Activated CD8-positive, alpha-beta memory T cell treated with anti-CD3 and anti-CD28 coated beads, Interleukin-2, amount 50 U/mL, for 4 hours (primary cell): ENCODE measurements at regions not wholly inside any gene's neighbourhood (a gene's known extent, or its start where the extent isn't known, plus 50 kb on each side); places are given as distances from the start of the nearest gene placed in this dataset.
"Not testable (repeated sequence)": the region's sequence is repeated elsewhere in the genome, so short reads cannot be mapped to it uniquely, and the experiment has no call there.

Experiments
- DNase-seq: peaks from one replicate; pipeline ENCODE4 v3.0.0-alpha.2; 2020

DNA sequence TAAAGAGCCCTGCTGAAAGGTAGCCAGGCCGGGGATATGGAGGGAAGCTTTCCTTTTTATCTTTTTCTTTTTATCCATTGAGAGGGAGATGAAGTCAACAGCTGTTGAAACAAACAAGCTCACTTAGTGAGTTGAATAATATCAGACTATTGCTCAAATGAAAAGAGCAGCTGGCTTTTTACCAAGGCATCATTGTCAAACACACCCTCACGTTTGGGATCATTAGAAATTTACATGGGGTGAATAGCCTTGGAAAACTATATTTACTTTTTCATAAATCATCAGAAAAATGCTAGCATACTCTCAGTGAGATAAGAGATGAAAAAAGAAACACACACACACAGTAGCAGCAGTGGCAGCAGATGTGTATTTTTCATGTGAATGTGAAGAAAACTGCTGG is 71.5 kb upstream of the HNMT start:
- DNase-seq, result no peak

DNA sequence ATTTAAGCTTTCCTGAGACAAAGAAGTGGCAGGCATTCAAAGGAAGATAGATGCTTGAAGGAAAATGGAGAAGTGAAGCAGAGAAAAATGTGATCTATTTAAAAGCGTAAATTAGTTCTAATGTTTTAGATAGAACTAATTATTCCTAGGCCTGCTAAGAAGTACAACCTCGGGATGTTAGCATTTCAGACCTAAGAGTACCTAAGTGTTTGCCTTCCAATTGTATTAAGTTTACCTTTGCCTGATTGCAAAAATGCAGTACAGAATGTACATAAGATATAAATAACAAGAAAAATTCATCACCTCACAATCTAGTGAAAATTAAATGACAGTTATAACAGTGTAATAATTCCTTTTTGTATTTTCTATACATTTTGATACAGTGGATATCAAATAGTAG is 71.1 kb upstream of the HNMT start:
- no peak for DNase-seq

- DNase-seq, result no peak
Measured at GRCh38 chr2:137896467-137896866, 67.8 kb upstream of the HNMT start.

GRCh38 chr2:137897082-137897481 is 67.2 kb upstream of the HNMT start:
- no peak for DNase-seq

DNA sequence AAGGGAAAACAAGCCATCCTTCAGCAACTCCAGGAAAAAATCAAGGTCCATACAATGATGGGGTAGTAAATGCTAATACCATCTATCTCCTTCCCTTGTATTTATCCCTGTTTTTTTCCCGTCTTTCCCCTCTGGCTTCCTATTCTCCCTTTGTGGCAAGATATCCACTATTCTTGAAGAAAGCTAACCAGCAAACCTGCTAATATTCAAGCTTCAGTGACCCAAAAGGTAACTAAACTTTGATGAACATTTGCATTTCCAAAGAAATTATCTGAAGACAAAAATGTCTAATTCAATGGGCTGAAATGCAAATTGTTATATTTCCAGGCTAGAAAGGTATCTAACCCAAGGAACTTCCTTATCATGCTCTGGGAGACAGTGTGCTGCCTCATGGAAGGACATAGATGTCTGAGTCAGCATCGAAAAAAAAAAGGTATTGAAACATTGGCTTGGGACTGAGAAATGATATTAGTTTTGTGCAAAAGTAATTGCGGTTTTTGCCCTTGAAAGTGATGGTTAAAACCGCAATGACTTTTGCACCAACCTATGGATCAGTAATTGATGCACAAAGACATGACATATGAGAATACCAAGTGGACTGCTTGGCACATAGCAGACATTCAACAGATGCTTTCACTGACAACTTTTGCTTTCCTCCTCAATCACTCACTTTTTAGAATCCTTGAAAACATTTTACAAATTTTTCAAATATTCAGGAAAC is 63.7 kb upstream of the HNMT start:
- no peak for DNase-seq

- no peak for DNase-seq
Measured at GRCh38 chr2:137910641-137911040, 53.6 kb upstream of the HNMT start.

DNA sequence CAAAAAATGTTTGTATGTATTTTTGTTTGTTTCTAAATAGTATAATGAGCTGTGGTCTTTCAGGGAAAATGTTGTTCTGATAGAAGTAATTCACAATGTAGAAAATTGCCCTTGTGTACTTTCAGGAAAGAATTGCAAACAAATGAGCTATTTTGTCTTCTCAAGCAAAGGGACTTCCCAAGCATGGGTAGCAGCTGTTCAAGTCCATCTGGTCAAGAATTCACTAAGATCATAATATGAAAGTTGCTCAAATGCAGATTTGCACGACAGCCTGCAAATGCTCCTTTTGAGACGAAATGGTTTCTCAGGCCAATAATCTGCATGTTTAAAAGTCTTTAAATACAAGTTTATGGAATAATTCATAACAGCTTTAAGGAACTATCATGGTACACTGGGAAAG is 51.9 kb upstream of the HNMT start:
- DNase-seq, result no peak

DNA sequence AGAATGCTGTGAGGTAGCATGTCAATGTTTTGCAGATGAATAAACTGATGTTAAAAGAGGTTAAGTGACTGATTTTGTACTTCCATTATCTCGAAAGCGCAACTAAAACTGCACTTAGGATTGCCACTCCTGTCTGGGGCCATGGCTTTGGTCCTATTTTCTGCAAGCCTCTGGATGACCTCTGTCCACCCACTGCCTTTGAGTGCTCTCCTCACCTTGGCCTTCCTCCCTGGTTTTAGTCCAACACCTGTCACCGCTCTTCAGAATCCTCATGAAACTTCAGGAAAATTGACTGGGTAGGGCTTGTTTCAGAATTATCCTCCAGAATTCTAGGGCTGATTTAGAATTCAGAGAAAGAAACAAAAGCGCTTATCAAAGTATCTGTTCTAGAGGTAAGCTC is 51.1 kb upstream of the HNMT start:
- DNase-seq, result no peak

DNA sequence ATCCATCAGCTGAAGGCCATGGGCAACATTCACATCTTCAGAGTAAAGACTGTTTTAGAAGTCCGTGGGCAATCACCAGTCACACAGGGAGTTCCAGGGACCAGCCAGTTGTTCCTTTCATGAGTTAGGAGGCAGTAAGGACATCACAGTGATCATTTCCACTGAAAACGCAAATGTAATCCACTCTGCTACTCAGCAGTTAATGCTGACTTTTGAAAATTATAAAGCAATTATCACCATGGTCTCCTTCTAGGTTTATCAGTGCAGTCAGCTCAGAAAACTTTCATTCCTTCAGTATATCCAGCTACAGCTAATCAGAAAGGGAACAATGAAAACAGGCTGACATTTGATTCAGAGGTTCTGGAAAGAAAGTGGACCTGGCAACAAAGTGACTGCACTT is 50.6 kb upstream of the HNMT start:
- DNase-seq, result not testable (repeated sequence)
